Ishikawa (cell line): ENCODE measurements at regions not wholly inside any gene's neighbourhood (a gene's known extent, or its start where the extent isn't known, plus 50 kb on each side); places are given as distances from the start of the nearest gene placed in this dataset.

Experiments used
- CEBPB ChIP-seq: IDR thresholded peaks from 2 replicates; pipeline ENCODE4 v1.6.1; 2012
- CREB1 ChIP-seq: IDR thresholded peaks from 2 replicates; pipeline ENCODE4 v1.6.1; 2012; ENCODE audit warnings: low read depth
- EP300 ChIP-seq: IDR thresholded peaks from 2 replicates; pipeline ENCODE4 v1.6.1; 2012; ENCODE audit warnings: borderline replicate concordance
- RAD21 ChIP-seq: IDR thresholded peaks from 2 replicates; pipeline ENCODE4 v1.6.1; 2012; ENCODE audit warnings: low read depth
- TAF1 ChIP-seq: IDR thresholded peaks from 2 replicates; pipeline ENCODE4 v1.6.1; 2012; ENCODE audit warnings: low read depth, mild to moderate bottlenecking
- TCF12 ChIP-seq: IDR thresholded peaks from 2 replicates; pipeline ENCODE4 v1.6.1; 2012; ENCODE audit warnings: low read depth
- TEAD4 ChIP-seq: IDR thresholded peaks from 2 replicates; pipeline ENCODE4 v1.6.1; 2012
- YY1 ChIP-seq: IDR thresholded peaks from 2 replicates; pipeline ENCODE4 v1.6.1; 2012; ENCODE audit warnings: low read depth
- ZBTB7A ChIP-seq: IDR thresholded peaks from 2 replicates; pipeline ENCODE4 v1.6.1; 2012; ENCODE audit warnings: low read depth
- TF ChIP-seq, protein P1 (sequence below): IDR thresholded peaks from 2 replicates; pipeline ENCODE4 v1.6.1; 2012; ENCODE audit warnings: low read depth, mild to moderate bottlenecking
- TF ChIP-seq, protein P2 (sequence below): IDR thresholded peaks from 2 replicates; pipeline ENCODE4 v1.6.1; 2012

DNA sequence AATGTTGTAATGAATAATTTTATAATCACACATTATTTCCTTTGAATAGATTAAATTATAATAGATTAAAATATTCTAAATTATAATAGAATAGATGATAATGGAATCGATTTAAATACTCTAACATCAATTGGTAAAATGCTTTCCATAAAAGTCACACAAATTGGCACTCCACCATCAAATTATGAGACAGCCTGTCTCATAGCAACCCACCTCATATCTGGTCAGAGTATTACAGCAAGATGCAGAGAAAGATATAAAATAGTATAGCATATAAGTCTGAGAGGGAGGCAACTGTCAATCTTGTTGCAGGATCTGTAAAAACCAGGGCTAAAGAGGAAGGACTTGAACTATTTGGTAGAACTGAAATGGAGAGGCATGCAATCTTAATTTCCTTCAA is 98.4 kb upstream of the NCKAP5 start:
- TF ChIP-seq RAD21 (no peak), EP300 (no peak), TCF12 (no peak), YY1 (no peak), CEBPB (no peak), CREB1 (no peak), TAF1 (no peak), TEAD4 (no peak), ZBTB7A (no peak)
- TF ChIP-seq, protein P1, sequence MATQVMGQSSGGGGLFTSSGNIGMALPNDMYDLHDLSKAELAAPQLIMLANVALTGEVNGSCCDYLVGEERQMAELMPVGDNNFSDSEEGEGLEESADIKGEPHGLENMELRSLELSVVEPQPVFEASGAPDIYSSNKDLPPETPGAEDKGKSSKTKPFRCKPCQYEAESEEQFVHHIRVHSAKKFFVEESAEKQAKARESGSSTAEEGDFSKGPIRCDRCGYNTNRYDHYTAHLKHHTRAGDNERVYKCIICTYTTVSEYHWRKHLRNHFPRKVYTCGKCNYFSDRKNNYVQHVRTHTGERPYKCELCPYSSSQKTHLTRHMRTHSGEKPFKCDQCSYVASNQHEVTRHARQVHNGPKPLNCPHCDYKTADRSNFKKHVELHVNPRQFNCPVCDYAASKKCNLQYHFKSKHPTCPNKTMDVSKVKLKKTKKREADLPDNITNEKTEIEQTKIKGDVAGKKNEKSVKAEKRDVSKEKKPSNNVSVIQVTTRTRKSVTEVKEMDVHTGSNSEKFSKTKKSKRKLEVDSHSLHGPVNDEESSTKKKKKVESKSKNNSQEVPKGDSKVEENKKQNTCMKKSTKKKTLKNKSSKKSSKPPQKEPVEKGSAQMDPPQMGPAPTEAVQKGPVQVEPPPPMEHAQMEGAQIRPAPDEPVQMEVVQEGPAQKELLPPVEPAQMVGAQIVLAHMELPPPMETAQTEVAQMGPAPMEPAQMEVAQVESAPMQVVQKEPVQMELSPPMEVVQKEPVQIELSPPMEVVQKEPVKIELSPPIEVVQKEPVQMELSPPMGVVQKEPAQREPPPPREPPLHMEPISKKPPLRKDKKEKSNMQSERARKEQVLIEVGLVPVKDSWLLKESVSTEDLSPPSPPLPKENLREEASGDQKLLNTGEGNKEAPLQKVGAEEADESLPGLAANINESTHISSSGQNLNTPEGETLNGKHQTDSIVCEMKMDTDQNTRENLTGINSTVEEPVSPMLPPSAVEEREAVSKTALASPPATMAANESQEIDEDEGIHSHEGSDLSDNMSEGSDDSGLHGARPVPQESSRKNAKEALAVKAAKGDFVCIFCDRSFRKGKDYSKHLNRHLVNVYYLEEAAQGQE, result no peak
- TF ChIP-seq, protein P2, sequence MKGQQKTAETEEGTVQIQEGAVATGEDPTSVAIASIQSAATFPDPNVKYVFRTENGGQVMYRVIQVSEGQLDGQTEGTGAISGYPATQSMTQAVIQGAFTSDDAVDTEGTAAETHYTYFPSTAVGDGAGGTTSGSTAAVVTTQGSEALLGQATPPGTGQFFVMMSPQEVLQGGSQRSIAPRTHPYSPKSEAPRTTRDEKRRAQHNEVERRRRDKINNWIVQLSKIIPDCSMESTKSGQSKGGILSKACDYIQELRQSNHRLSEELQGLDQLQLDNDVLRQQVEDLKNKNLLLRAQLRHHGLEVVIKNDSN, result no peak
